AG10803 (cell line): ENCODE measurements at regions not wholly inside any gene's neighbourhood (a gene's known extent, or its start where the extent isn't known, plus 50 kb on each side); places are given as distances from the start of the nearest gene placed in this dataset.
"Not testable (repeated sequence)": the region's sequence is repeated elsewhere in the genome, so short reads cannot be mapped to it uniquely, and the experiment has no call there.

Experiments used
- DNase-seq: peaks from one replicate; pipeline ENCODE4 v3.0.0; 2010; ENCODE audit warnings: low read depth
- H3K4me3 ChIP-seq: 2 replicates; pipeline ENCODE4 v1.5.1; 2011; ENCODE audit warnings: mild to moderate bottlenecking, low read length, control low read depth
- CTCF ChIP-seq: conservative IDR thresholded peaks from 2 replicates; pipeline ENCODE4 v1.5.1; 2011; ENCODE audit warnings: mild to moderate bottlenecking, low read length, control low read depth, inconsistent platforms

- no peak for DNase-seq
- H3K4me3 ChIP-seq, result no peak overlapping the region
- TF ChIP-seq CTCF, result no peak
Measured at GRCh38 chr4:132097041-132097440, 1052.1 kb upstream of the PCDH10 start.

- DNase-seq, result peak; percentile 5
- no peak for TF ChIP-seq CTCF
Measured at GRCh38 chr4:132101526-132101925, 1047.6 kb upstream of the PCDH10 start.

GRCh38 chr4:132108784-132109183 lies 1040.3 kb upstream of the PCDH10 start:
- H3K4me3 ChIP-seq, result no peak overlapping the region
- TF ChIP-seq CTCF, result no peak
- DNase-seq, result peak; percentile 17

More at GRCh38 chr4:132101526-132101925, 1047.6 kb upstream of the PCDH10 start:
- no peak overlapping the region for H3K4me3 ChIP-seq

GRCh38 chr4:132114885-132115284 lies 1034.2 kb upstream of the PCDH10 start:
- no peak for TF ChIP-seq CTCF
- no peak for DNase-seq
- no peak overlapping the region for H3K4me3 ChIP-seq

GRCh38 chr4:132122741-132123140 lies 1026.4 kb upstream of the PCDH10 start:
- DNase-seq, H3K4me3 ChIP-seq: not testable (repeated sequence)

GRCh38 chr4:132123870-132124623 lies 1025.0 kb upstream of the PCDH10 start:
- DNase-seq, result no peak
- TF ChIP-seq CTCF, result no peak
- no peak overlapping the region; the same call in 1 of the 2 replicates for H3K4me3 ChIP-seq

- TF ChIP-seq CTCF, result no peak
- no peak for DNase-seq
- H3K4me3 ChIP-seq, result no peak overlapping the region
Measured at GRCh38 chr4:132124624-132124974, 1024.5 kb upstream of the PCDH10 start.
